ENCODE measurements at regions not wholly inside any gene's neighbourhood (a gene's known extent, or its start where the extent isn't known, plus 50 kb on each side); places are given as distances from the start of the nearest gene placed in this dataset.

DNA sequence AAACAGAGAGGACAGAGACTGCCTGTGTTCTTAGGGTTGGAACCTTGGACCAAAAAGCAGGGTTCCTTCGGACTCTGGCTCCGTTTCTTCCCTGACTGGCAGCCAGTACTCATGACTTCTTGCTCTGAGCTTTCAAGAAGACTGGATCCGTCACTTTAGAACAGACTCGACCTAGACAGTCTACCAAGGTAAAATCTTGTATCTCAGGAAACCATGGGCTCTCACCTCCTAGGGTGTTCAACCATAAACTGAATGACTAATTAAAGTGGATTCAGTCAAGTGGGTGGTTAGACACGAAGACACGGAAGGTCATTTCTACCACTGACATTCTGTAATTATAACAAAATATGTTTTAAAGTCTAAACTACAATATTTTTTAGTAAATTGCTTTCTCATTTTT, 153.8 kb upstream of the SLC39A10 start:
- TF ChIP-seq, protein P1, sequence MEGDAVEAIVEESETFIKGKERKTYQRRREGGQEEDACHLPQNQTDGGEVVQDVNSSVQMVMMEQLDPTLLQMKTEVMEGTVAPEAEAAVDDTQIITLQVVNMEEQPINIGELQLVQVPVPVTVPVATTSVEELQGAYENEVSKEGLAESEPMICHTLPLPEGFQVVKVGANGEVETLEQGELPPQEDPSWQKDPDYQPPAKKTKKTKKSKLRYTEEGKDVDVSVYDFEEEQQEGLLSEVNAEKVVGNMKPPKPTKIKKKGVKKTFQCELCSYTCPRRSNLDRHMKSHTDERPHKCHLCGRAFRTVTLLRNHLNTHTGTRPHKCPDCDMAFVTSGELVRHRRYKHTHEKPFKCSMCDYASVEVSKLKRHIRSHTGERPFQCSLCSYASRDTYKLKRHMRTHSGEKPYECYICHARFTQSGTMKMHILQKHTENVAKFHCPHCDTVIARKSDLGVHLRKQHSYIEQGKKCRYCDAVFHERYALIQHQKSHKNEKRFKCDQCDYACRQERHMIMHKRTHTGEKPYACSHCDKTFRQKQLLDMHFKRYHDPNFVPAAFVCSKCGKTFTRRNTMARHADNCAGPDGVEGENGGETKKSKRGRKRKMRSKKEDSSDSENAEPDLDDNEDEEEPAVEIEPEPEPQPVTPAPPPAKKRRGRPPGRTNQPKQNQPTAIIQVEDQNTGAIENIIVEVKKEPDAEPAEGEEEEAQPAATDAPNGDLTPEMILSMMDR (IDR thresholded peaks at IDR 0.05; ENCODE audit: extremely low read depth, insufficient read depth, missing control alignments): no peak
- in situ Hi-C loops (cut with MboI; ENCODE audit: low pct_unique_long_range_greater_than_20kb, low sequenced_read_pairs, unreplicated experiment): no loop called here
- DNase-seq (ENCODE audit: low spot score): no peak

DNA sequence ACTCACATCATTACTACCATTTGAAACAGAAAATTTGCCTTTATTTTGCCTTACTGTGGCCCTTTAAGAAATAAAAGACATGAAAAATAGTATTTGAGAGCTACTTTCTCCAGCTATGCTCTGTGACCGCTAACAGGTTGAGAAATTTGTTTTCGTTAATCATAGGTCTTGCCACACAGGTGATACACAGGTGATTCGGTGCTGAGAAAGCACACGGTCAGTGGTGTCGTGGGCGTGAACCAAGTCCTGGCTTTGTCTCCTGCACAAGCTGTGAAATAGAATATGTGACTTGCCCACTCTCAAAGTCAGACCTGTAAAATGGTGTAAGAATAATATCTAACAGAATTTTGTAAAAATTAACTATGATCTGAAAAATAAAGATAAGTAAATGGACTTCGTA, 155.3 kb upstream of the SLC39A10 start:
- in situ Hi-C loops (cut with MboI; ENCODE audit: low pct_unique_long_range_greater_than_20kb, low sequenced_read_pairs, unreplicated experiment): no loop called here
- TF ChIP-seq, protein P1 (IDR thresholded peaks at IDR 0.05; ENCODE audit: extremely low read depth, insufficient read depth, missing control alignments): no peak
- no peak for DNase-seq (ENCODE audit: low spot score)

DNA sequence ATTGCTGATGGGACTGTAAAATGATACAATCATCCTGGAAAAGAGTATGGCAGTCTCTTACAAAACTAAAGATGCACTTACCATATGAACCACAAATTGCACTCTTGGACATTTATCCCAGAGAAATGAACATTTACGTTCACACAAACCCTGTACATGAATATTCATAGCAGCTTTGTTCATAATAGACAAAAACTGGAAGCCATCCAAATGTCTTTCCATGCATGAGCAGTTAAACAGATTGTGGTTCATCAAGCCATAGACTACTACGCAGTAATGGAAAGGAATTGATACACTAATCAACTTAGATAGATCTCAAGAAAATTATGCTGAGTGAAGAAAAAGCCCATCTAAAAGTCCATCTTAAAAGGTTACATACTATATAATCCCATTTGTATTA, 156.1 kb upstream of the SLC39A10 start:
- TF ChIP-seq, protein P1 (IDR thresholded peaks at IDR 0.05; ENCODE audit: extremely low read depth, insufficient read depth, missing control alignments): no peak
- in situ Hi-C loops (cut with MboI; ENCODE audit: low pct_unique_long_range_greater_than_20kb, low sequenced_read_pairs, unreplicated experiment): no loop called here
- no peak for DNase-seq (ENCODE audit: low spot score)

DNA sequence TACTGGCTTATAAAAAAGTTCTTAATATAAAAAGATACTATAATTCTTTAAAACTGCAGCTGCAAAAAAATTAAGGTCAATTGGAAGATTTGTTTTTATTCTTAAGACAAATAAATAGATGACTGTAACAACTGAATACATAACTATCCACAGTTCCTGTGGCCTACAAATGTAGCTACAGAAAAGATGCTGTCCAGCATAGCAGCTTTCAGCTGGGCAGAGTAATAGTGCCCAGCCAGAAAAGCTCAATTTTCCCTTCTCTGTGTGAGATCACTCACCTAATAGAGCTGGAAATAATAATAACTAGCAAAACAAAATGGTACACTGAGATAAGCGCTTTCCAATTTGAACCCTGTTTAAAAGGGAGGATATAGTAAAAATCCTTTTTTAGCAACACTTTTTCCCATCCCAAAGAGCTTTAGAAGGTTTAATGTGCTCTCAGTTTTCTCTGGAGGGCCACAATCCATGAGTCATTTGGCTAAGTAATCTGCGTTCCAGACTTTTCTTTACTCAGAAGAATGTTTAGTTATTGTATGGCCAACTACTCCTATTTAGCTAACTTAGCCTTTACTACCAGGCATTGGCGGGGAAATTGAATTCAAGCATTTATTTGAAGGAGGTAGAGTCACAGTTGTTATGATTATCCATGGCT, 158.1 kb upstream of the SLC39A10 start:
- in situ Hi-C loops (cut with MboI; ENCODE audit: low pct_unique_long_range_greater_than_20kb, low sequenced_read_pairs, unreplicated experiment): loop anchor here (25.0 kb wide), 2 partner anchors 163 to 563 kb away; partner anchors contain the start of genes DNAH7 and SLC39A10
- DNase-seq (ENCODE audit: low spot score): no peak
- TF ChIP-seq, protein P1 (IDR thresholded peaks at IDR 0.05; ENCODE audit: extremely low read depth, insufficient read depth, missing control alignments): no peak

DNA sequence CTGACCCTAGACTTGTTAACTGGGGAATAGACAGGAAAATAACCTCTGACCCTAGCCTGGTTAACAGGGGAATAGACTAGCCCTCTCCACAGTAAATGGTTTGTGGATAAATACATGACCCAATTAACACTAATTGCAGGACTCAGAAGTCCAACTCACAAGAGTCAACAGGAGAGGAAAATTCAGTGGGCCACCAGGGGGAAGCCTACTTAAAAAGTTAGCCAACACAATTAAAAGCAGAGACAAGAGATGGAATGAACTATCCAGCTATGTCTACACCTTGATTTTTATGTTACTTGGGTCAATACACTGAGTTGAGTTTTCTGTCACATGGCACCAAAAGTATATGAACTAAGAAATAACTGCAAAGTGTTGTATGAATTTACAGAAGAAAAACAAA, 158.8 kb upstream of the SLC39A10 start:
- in situ Hi-C loops (cut with MboI; ENCODE audit: low pct_unique_long_range_greater_than_20kb, low sequenced_read_pairs, unreplicated experiment): loop anchor here (25.0 kb wide), 2 partner anchors 164 to 564 kb away; partner anchors contain the start of genes DNAH7 and SLC39A10
- TF ChIP-seq, protein P1 (IDR thresholded peaks at IDR 0.05; ENCODE audit: extremely low read depth, insufficient read depth, missing control alignments): peak; percentile 51
- DNase-seq (ENCODE audit: low spot score): no peak

DNA sequence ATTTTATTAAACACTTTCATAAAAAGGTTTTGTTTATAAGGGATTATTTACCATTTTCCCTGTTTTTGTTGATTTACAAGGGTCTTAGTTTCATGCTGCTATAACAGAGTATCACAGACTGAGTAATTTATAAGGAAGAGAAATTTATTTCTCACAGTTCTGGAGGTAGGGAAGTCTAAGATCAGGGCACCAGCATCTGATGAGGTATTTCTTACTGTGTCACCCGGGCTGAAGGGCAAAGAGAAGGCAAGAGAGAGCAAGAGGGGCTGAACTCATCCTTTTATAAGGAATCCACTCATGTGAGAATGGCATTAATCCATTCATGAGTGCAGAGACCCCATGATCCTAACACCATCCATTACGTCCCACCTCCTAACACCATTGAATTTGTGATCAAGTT, 160.0 kb upstream of the SLC39A10 start:
- DNase-seq (ENCODE audit: low spot score): no peak
- TF ChIP-seq, protein P1 (IDR thresholded peaks at IDR 0.05; ENCODE audit: extremely low read depth, insufficient read depth, missing control alignments): no peak
- in situ Hi-C loops (cut with MboI; ENCODE audit: low pct_unique_long_range_greater_than_20kb, low sequenced_read_pairs, unreplicated experiment): loop anchor here (25.0 kb wide), 2 partner anchors 165 to 565 kb away; partner anchors contain the start of genes DNAH7 and SLC39A10
